AG04450 (cell line): ENCODE measurements at regions not wholly inside any gene's neighbourhood (a gene's known extent, or its start where the extent isn't known, plus 50 kb on each side); places are given as distances from the start of the nearest gene placed in this dataset.
"Not testable (repeated sequence)": the region's sequence is repeated elsewhere in the genome, so short reads cannot be mapped to it uniquely, and the experiment has no call there.

Experiments
- CTCF ChIA-PET: fragments of 300-600, 350-600 bp; formaldehyde crosslinking; extraction: SDS; loops from one replicate; lab custom pipeline; 2022; ENCODE audit warnings: antibody characterized with exemption, inconsistent platforms; lab: Charles Lee
- POLR2A ChIA-PET: fragments of 350-600 bp; formaldehyde crosslinking; extraction: SDS; loops from one replicate; lab custom pipeline; 2021; ENCODE audit warnings: antibody characterized with exemption, inconsistent platforms; lab: Yijun Ruan, JAX
- DNase-seq: peaks from one replicate; pipeline ENCODE4 v3.0.0-alpha.2; 2011; ENCODE audit warnings: low read depth, low spot score
- H3K27ac ChIP-seq: one replicate; pipeline ENCODE4 v1.5.1; 2012; ENCODE audit warnings: low read depth, low read length, control low read depth
- H3K27me3 ChIP-seq: one replicate; pipeline ENCODE4 v1.6.0; 2012; ENCODE audit warnings: low read length; ENCODE audit not compliant: control insufficient read depth, insufficient read depth
- H3K4me3 ChIP-seq: 2 replicates; pipeline ENCODE4 v1.5.1; 2011; ENCODE audit warnings: mild to moderate bottlenecking, low read depth, low read length, control low read depth
- H3K9me3 ChIP-seq: 2 replicates; pipeline ENCODE4 v1.5.1; 2012; ENCODE audit warnings: low read length; ENCODE audit not compliant: control insufficient read depth, insufficient read depth
- CTCF ChIP-seq: IDR thresholded peaks from 2 replicates; pipeline ENCODE4 v1.5.1; 2011; ENCODE audit warnings: low read depth, low read length, control low read depth, inconsistent platforms

GRCh38 chr7:131059401-131059800 is 268.3 kb upstream of the MKLN1 start:
- H3K9me3 ChIP-seq, H3K27ac ChIP-seq, H3K4me3 ChIP-seq, POLR2A ChIA-PET, H3K27me3 ChIP-seq, DNase-seq: not testable (repeated sequence)
- CTCF ChIA-PET, result interaction anchor here (1.1 to 1.3 kb wide), 2 partner anchors 12 to 19 kb away, joined by 3 to 5 read pairs; no protein-coding TSS in a partner anchor

- POLR2A ChIA-PET, result no interaction called here
- CTCF ChIA-PET, result interaction anchor here (0.8 to 1.0 kb wide), 2 partner anchors 8 to 79 kb away, joined by 3 to 5 read pairs; no protein-coding TSS in a partner anchor
- H3K27ac ChIP-seq, result no peak overlapping the region
- no peaks in the 10 kb centered on the region for H3K27me3 ChIP-seq
- H3K9me3 ChIP-seq, result peaks cover 8% of the 10 kb centered on the region; the same call in 1 of the 2 replicates
- no peak for TF ChIP-seq CTCF
- DNase-seq, result no peak
- H3K4me3 ChIP-seq, result no peak overlapping the region
Measured at GRCh38 chr7:131061158-131061557, 266.5 kb upstream of the MKLN1 start.

- Histone ChIP-seq H3K4me3 (no peak overlapping the region), H3K27ac (no peak overlapping the region), H3K27me3 (no peaks in the 10 kb centered on the region), H3K9me3 (peaks cover 8% of the 10 kb centered on the region; the same call in 1 of the 2 replicates)
- ChIA-PET POLR2A (no interaction called here), CTCF (interaction anchor here (0.8 to 1.5 kb wide), 2 partner anchors 7 to 165 kb away, joined by 5 to 8 read pairs; no protein-coding TSS in a partner anchor)
- no peak for DNase-seq
- no peak for TF ChIP-seq CTCF
Measured at GRCh38 chr7:131061818-131062217, 265.9 kb upstream of the MKLN1 start.

GRCh38 chr7:131066635-131067034 is 261.0 kb upstream of the MKLN1 start:
- ChIA-PET POLR2A (interaction anchor here (0.6 kb wide), 1 partner anchor 426 kb away, joined by 7 read pairs; no protein-coding TSS in a partner anchor), CTCF (interaction anchor here (0.9 to 3.0 kb wide), 3 partner anchors 11 to 169 kb away, joined by 3 to 11 read pairs (median 3); no protein-coding TSS in a partner anchor)
- H3K27ac ChIP-seq, result no peak overlapping the region
- no peak for TF ChIP-seq CTCF
- H3K4me3 ChIP-seq, result no peak overlapping the region
- H3K27me3 ChIP-seq, result no peaks in the 10 kb centered on the region
- peak; percentile 21 for DNase-seq
- no peaks in the 10 kb centered on the region for H3K9me3 ChIP-seq

GRCh38 chr7:131067220-131067619 is 260.5 kb upstream of the MKLN1 start:
- POLR2A ChIA-PET, result interaction anchor here (0.6 kb wide), 1 partner anchor 425 kb away, joined by 7 read pairs; no protein-coding TSS in a partner anchor
- Histone ChIP-seq H3K27ac (no peak overlapping the region), H3K27me3 (no peaks in the 10 kb centered on the region), H3K4me3 (no peak overlapping the region), H3K9me3 (no peaks in the 10 kb centered on the region)
- no peak for DNase-seq
- no peak for TF ChIP-seq CTCF
- CTCF ChIA-PET, result interaction anchor here (0.6 to 3.0 kb wide), 8 partner anchors 12 to 358 kb away, joined by 3 to 15 read pairs (median 3); no protein-coding TSS in a partner anchor
